ENCODE measurements at regions not wholly inside any gene's neighbourhood (a gene's known extent, or its start where the extent isn't known, plus 50 kb on each side); places are given as distances from the start of the nearest gene placed in this dataset.

GRCh38 chr4:114435116-114435515 is 163.5 kb upstream of the UGT8 start:
- TF ChIP-seq CTCF (IDR thresholded peaks at IDR 0.05 in 4 of 5, conservative IDR thresholded peaks at IDR 0.05 in 1 of 5) = no peak
- TF ChIP-seq POLR2A (IDR thresholded peaks at IDR 0.05) = no peak

Data from gastrocnemius medialis (tissue), 4 donors.